ENCODE measurements at regions not wholly inside any gene's neighbourhood (a gene's known extent, or its start where the extent isn't known, plus 50 kb on each side); places are given as distances from the start of the nearest gene placed in this dataset.

GRCh38 chr7:106504207-106504606, 156.8 kb downstream of the CCDC71L start:
- TF ChIP-seq CTCF (IDR thresholded peaks at IDR 0.05) (no peak), POLR2AphosphoS5 (IDR thresholded peaks at IDR 0.05; ENCODE audit: insufficient read depth in 1 of 2, low read depth in 1 of 2) (no peak), POLR2A (IDR thresholded peaks at IDR 0.05) (no peak)
